Stimulated activated CD8-positive, alpha-beta memory T cell treated with anti-CD3 and anti-CD28 coated beads, Interleukin-15, amount 100 ng/mL, for 1 hour (primary cell): ENCODE measurements at regions not wholly inside any gene's neighbourhood (a gene's known extent, or its start where the extent isn't known, plus 50 kb on each side); places are given as distances from the start of the nearest gene placed in this dataset.

Experiments
- DNase-seq: peaks from one replicate; pipeline ENCODE4 v3.0.0-alpha.2; 2020; ENCODE audit warnings: low read depth

DNA sequence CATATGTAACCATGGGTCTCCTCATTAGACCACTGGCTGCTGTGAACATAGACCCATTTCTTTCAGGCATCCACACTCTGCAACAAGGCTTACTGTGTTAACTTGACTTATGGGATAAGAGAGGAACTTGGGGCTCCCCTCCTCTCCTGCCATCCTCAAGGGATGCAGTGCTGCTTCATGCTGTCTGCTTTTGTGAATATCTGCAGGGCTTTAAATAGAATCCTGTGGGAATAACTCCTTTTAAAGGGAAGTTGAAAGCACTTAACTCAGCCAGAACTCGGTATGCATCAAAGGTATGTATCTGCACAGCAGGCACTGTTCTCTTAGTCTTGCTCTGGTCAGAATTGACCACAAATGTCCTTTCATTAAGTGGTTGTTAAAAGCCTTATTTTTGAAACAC lies 222.5 kb upstream of the KIRREL3 start:
- DNase-seq = no peak

- DNase-seq = no peak
Measured at GRCh38 chr11:127219704-127220103, 219.1 kb upstream of the KIRREL3 start.

DNA sequence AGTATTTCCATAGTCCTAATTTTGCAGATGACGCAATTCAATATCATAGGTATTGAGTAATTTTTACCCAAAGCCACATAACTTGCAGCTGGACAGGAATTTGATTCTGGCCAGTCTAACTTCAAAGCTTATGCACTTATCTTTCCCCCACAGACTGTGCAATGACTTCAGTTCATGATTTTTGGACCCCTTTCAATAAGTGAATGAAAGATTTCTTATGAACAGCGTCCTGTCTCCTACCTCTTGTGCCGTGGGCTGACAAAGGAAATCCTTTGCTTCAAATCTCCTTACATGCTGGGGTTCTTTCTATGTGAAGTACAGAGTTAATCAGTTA lies 217.7 kb upstream of the KIRREL3 start:
- no peak for DNase-seq

DNA sequence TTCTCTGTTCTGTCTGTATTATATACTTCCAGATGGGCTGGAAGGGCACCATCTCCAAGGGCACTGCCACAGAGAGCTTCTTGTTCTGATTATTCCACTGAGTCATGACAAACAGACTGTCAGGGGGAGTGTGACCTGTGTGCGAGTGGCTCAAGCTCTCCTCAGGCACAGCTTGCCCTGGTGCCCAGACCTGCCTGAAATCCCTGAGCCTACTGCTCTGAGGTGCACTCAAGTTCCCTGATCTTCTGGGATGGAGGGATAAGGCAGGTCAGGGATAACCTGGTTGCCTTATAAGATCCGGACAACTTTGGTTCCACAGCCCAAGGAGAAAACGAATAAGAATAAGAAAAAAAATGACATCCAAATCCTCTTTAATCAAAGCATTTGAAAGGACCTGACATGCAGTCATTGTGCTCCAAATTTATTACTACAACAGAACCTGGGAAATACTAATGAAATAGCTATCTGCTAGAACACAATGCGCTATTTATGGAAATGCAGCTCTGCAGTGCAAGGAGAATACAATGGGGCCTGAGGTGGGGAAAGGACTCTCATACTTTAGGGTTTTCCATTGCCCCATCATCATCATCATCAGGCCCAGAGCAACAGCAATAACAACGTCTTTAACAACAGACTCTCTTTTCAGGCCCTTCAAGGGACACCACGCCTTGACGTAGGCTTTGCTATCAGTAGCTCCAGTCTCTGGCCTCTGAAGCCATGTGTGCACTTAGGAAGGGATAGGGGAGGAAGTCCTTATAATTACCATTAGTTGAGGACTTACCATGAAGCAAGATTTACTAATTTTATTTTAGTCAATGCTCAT lies 217.1 kb upstream of the KIRREL3 start:
- no peak for DNase-seq

- no peak for DNase-seq
Measured at GRCh38 chr11:127205688-127206217, 205.2 kb upstream of the KIRREL3 start.

- no peak for DNase-seq
Measured at GRCh38 chr11:127203490-127203889, 202.9 kb upstream of the KIRREL3 start.

DNA sequence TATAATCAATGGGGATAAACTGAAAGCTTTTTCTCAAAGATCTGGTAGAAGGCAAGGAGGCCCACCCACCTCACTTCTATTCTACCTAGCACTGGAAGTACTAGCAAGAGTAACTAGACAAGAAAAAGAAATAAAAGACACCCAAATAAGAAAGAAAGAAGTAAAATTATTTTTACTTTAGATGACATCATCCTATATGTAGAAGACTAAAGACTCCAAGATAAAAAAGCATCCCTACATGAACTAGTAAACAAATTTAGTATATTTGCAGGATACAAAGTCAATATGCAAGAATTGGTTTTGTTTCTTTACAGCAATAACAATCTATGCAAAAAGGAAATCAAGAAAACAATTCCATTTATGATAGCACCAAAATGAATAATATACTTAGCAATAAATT lies 201.5 kb upstream of the KIRREL3 start:
- DNase-seq = no peak

- no peak for DNase-seq
Measured at GRCh38 chr11:127199306-127199801, 198.8 kb upstream of the KIRREL3 start.

GRCh38 chr11:127195501-127196120 lies 195.0 kb upstream of the KIRREL3 start:
- DNase-seq = no peak

DNA sequence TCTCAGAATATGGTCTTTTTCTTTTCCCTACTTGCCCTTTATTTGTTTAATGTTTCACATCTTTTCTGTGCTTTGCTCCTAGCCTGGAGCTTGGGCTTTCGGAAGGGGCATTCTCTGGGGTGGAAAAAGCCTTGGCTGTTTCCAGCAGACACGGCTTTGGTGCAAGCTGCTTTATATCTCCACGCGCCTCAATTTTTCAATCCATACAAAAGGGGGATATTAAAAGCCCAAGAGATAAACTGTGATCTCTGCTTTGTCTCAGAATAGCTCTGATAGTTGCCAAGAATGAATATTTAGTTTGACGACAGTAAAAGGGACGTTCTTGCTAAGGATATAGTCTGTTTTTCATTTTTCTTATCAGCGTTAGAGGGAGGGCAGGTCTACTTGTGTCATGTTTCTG lies 194.0 kb upstream of the KIRREL3 start:
- no peak for DNase-seq

DNA sequence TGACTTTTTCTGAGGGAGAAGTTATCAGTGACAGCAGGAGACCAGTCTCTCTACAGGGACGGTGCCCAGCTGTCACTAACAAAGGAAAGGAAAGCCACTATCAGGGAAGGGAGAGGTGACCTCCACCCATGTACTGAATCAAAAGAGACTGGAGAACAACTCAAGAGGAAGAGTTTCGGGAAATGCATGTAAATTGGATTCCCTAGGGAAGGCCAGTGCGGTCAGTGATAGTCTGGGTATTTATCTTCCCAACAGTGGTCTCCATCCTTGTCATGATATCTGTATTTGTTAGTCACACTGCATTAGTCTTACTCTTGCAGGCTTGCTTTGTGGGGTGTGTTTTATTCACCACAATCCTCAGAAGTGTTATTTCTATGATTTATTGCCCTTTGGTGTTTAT lies 193.4 kb upstream of the KIRREL3 start:
- no peak for DNase-seq

- DNase-seq = no peak
Measured at GRCh38 chr11:127191689-127192088, 191.1 kb upstream of the KIRREL3 start.

GRCh38 chr11:127191261-127191660 lies 190.7 kb upstream of the KIRREL3 start:
- DNase-seq = no peak

DNA sequence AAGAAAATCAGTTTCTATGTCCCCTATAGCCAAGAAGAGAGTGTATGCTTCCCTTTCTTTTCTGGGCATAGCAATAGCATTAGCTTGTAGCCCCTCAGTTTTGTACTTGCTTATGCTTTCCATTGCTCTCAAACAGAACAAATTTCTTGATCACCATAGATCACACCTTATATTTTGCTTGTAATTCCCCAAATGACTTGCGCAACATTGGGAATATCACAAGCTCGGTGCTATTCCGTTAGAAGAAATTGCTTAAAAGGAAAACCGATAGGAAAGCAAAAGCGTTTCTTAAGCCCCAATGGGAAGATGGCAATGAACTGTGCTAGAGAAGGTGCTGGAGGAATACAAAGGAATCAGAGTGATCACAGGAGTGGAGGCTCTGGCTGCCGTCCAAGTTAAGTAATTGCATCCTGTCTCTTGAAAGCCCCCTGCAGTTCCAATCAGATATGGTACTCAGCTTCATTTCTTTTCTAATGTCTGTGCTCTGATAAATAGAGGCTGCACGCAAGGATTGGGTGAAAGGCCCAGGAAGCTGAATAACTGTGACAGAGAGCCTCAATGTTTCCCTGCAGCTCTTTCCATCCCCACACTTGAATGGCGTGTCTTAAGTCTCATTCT lies 182.1 kb upstream of the KIRREL3 start:
- no peak for DNase-seq

DNA sequence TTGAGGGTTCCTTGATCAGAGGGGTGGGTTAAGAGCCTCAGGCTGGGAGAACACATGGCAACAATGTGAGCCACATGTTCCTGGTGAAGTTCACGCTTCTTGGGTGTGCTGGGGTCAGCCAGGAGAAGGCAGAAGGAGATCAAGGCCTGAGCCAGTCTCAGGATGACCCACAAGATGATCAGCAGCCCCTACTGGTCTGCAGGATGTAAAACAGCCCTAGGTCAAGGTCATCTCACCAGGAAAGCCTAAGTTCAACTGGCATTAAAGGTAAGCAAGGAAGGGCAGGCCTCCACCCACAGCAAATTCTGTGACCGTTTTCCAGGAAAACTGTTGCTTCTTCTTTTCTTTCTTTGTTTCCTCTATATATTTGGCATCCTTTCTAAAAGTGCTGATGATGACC lies 156.7 kb upstream of the KIRREL3 start:
- no peak for DNase-seq

DNA sequence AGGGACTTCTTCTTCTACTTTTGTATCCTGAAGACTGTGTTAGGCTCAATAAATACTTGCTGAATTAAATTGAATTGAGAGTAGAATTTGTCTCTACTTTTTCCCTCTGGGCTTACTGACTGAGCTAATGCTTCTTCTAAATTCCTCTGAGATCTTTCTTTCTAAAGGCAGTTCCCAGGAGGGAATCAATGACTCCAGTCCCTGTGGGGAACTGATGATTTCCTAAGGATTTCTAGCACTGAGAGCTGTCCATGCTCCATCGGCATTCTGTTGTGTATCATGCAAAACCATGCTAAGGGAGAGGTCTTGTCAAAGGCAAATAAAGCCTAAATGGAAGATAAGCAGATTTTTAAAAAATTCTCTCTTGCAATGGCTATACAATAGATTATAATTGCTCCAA lies 148.8 kb upstream of the KIRREL3 start:
- DNase-seq = no peak

DNA sequence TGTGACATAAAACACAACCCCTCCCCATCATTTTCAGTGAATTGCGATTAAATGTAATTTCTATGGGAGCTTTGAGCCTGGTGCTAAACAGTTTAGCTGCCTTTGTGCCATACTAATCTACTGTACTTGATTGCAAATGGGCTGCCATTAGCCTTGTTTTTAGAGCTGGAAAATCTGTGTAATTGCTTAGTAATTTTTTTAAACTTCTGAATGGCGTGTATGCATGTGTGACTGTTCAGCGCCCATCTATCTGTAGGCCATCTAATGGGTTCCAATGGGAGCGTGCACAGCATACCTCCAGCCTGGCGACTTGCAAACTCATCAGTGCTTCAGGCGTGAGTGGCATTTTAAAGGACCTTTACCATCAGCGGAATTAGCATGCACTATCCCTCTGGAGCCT lies 142.7 kb upstream of the KIRREL3 start:
- no peak for DNase-seq

- no peak for DNase-seq
Measured at GRCh38 chr11:127138613-127139012, 138.0 kb upstream of the KIRREL3 start.

DNA sequence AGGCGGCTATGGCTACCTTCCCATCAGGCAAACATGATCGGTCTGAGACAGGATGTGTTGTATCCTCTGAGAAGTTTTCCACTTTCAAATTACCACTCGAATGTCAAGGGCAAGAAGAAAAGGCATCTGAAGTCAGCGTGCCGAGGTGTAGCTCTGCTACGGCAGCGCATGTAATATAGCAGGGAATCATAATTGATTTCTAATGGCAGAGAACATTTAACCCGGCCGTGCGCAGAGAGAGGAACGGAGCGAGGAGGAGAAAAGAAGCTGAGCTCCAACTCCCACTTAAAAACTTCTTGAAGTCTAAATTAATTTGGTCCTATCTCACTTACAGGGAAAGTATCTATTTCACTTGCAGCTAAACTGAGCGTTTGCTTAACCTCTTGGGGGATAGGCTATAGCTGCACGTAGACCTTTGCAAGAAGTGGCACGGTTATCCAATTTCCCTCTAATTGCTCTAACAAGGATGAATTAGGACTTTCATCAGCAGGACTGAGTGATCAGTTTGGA lies 137.3 kb upstream of the KIRREL3 start:
- no peak for DNase-seq

DNA sequence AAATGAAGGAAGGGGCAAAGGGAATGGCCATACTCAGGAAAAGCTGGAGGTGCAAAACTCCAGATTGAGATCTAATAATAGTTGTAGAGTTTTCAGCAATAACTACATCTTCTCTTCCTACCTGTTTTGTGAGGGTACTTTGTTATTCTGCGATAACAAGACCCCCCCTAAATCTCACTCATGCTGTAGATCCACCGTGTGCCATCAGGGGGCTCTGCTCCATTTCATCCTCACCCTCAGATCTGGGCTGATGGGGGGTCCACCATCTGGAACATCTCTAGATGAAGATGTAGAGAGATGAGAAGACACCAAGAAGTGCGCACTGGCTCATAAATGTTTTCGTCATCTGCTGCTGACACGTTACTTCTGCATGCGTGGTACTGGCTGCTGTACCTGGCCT lies 135.9 kb upstream of the KIRREL3 start:
- DNase-seq = no peak

DNA sequence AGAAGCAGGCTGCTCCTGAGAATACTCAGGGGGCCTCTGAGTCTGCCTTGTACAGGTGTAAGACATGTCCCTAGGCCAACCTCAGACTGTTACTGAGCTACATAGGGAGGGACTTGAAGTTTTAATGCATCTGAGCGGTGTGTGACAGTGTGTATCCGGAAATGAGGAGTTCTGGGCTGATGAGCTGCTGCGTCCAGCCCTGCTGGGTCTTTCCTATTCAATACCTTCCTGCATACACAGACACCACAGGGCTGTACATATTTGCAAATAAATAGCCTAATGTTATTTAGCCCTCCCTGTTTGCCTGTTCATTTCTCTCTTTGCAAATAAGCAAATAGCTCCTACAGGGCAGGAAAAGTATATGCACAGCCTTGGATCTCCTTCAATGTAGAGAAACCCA lies 134.7 kb upstream of the KIRREL3 start:
- DNase-seq = no peak

GRCh38 chr11:127133061-127133460 lies 132.5 kb upstream of the KIRREL3 start:
- no peak for DNase-seq

DNA sequence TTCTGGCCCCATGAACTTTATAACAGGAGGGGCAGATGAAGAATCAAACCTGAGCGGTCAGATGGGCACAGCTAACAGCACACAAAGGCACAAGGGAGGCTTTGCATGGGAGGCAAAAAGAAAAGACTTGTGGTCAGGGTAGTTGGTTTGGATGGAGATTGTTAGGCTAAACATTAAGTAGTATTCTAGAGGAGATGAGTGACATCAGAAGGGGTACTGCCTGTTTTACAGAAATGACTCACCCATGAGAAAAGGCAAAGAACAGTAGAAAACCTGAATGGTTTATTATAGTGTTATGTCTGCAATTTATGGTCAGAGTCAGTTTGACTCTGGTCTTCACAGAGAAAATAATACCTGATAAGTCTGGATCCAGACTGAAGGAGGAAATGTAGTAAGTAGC lies 129.8 kb upstream of the KIRREL3 start:
- no peak for DNase-seq
